WTC11 (cell line): ENCODE measurements at regions not wholly inside any gene's neighbourhood (a gene's known extent, or its start where the extent isn't known, plus 50 kb on each side); places are given as distances from the start of the nearest gene placed in this dataset.

Source experiments
- ATAC-seq: fragments of 200-7000 bp; cut with Tn5 transposase; 2 replicates; pipeline ENCODE4 v1.10.0; 2021; ENCODE audit warnings: mild to moderate bottlenecking, moderate library complexity
- CTCF ChIA-PET: fragments of 300-600 bp; sonication (Branson Sonifier 250); formaldehyde crosslinking; loops from one replicate; lab custom pipeline; 2021; ENCODE audit warnings: antibody characterized with exemption; lab: Charles Lee
- POLR2A ChIA-PET: fragments of 350-600 bp; sonication (Branson Sonifier 250); formaldehyde crosslinking; loops from one replicate; lab custom pipeline; 2021; ENCODE audit warnings: antibody characterized with exemption; lab: Charles Lee
- DNase-seq: peaks from one replicate; pipeline ENCODE4 v3.0.0; 2021; ENCODE audit warnings: low spot score
- H3K27ac Mint-ChIP-seq: 2 replicates; pipeline ENCODE4 v1.8.0; 2021; ENCODE audit warnings: mixed read lengths
- H3K27me3 Mint-ChIP-seq: 2 replicates; pipeline ENCODE4 v1.8.0; 2021; ENCODE audit warnings: low read depth, mild to moderate bottlenecking, moderate library complexity, mixed read lengths
- H3K36me3 Mint-ChIP-seq: 2 replicates; pipeline ENCODE4 v1.8.0; 2021; ENCODE audit warnings: mixed read lengths
- H3K4me1 Mint-ChIP-seq: 2 replicates; pipeline ENCODE4 v1.8.0; 2022; ENCODE audit warnings: mixed read lengths
- H3K4me3 Mint-ChIP-seq: 2 replicates; pipeline ENCODE4 v1.8.0; 2021; ENCODE audit warnings: mild to moderate bottlenecking, moderate library complexity, mixed read lengths
- H3K9me3 Mint-ChIP-seq: 2 replicates; pipeline ENCODE4 v1.8.0; 2021; ENCODE audit warnings: mixed read lengths
- CREM ChIP-seq: sonication (generic); formaldehyde crosslinking; IDR thresholded peaks from 2 replicates; pipeline ENCODE4 v1.8.1; 2022; ENCODE audit warnings: mild to moderate bottlenecking, missing genetic modification reagents, moderate library complexity
- GABPB1 ChIP-seq: sonication (generic); formaldehyde crosslinking; IDR thresholded peaks from 2 replicates; pipeline ENCODE4 v1.8.1; 2023; ENCODE audit warnings: mild to moderate bottlenecking, missing genetic modification reagents
- JUN ChIP-seq: sonication (generic); formaldehyde crosslinking; IDR thresholded peaks from 2 replicates; pipeline ENCODE4 v1.8.0; 2023; ENCODE audit warnings: mild to moderate bottlenecking, missing genetic modification reagents
- NFE2L1 ChIP-seq: sonication (generic); formaldehyde crosslinking; IDR thresholded peaks from 2 replicates; pipeline ENCODE4 v1.8.1; 2023; ENCODE audit warnings: missing genetic modification reagents
- NR2C2 ChIP-seq: sonication (generic); formaldehyde crosslinking; IDR thresholded peaks from 2 replicates; pipeline ENCODE4 v1.8.0; 2022; ENCODE audit warnings: mild to moderate bottlenecking, missing genetic modification reagents
- OVOL2 ChIP-seq: fragments of 250-450 bp; sonication (Bioruptor Pico); IDR thresholded peaks from 2 replicates; pipeline ENCODE4 v1.9.0; 2021; ENCODE audit warnings: mild to moderate bottlenecking, borderline replicate concordance
- SMAD3 ChIP-seq: sonication (generic); formaldehyde crosslinking; IDR thresholded peaks from 2 replicates; pipeline ENCODE4 v1.8.0; 2022; ENCODE audit warnings: missing genetic modification reagents, mild to moderate bottlenecking, borderline replicate concordance
- TCF7 ChIP-seq: sonication (generic); formaldehyde crosslinking; IDR thresholded peaks from 2 replicates; pipeline ENCODE4 v1.8.0; 2022; ENCODE audit warnings: mild to moderate bottlenecking, low read depth, missing genetic modification reagents, moderate library complexity
- TP53 ChIP-seq: sonication (generic); formaldehyde crosslinking; IDR thresholded peaks from 2 replicates; pipeline ENCODE4 v1.8.1; 2023; ENCODE audit warnings: mild to moderate bottlenecking, missing genetic modification reagents
- ZBTB21 ChIP-seq: sonication (generic); formaldehyde crosslinking; IDR thresholded peaks from 2 replicates; pipeline ENCODE4 v1.8.1; 2023; ENCODE audit warnings: mild to moderate bottlenecking, missing genetic modification reagents, borderline replicate concordance
- ZNF138 ChIP-seq: sonication (generic); formaldehyde crosslinking; conservative IDR thresholded peaks from 2 replicates; pipeline ENCODE4 v1.8.1; 2022; ENCODE audit warnings: mild to moderate bottlenecking, moderate library complexity, missing genetic modification reagents
- ZNF219 ChIP-seq: sonication (generic); formaldehyde crosslinking; IDR thresholded peaks from 2 replicates; pipeline ENCODE4 v1.8.0; 2023; ENCODE audit warnings: missing genetic modification reagents, mild to moderate bottlenecking, borderline replicate concordance
- ZNF317 ChIP-seq: sonication (generic); formaldehyde crosslinking; IDR thresholded peaks from 2 replicates; pipeline ENCODE4 v1.8.1; 2023; ENCODE audit warnings: low read depth, mild to moderate bottlenecking, moderate library complexity, missing genetic modification reagents, borderline replicate concordance
- TF ChIP-seq, protein P1 (sequence below): sonication (generic); formaldehyde crosslinking; IDR thresholded peaks from 2 replicates; pipeline ENCODE4 v1.8.1; 2023; ENCODE audit warnings: mild to moderate bottlenecking, missing genetic modification reagents, moderate library complexity
- TF ChIP-seq, protein P2 (sequence below): sonication (generic); formaldehyde crosslinking; IDR thresholded peaks from 2 replicates; pipeline ENCODE4 v1.8.0; 2022; ENCODE audit warnings: mild to moderate bottlenecking, missing genetic modification reagents
- TF ChIP-seq, protein P3 (sequence below): fragments of 250-450 bp; sonication (Bioruptor Pico); IDR thresholded peaks from 2 replicates; pipeline ENCODE4 v2.1.2; 2022; ENCODE audit warnings: mild to moderate bottlenecking, moderate library complexity
- TF ChIP-seq, protein P4 (sequence below): sonication (generic); formaldehyde crosslinking; IDR thresholded peaks from 2 replicates; pipeline ENCODE4 v1.8.1; 2022; ENCODE audit warnings: low read depth, mild to moderate bottlenecking, moderate library complexity, missing genetic modification reagents, borderline replicate concordance
- TF ChIP-seq, protein P5 (sequence below): fragments of 250-450 bp; sonication (Bioruptor Pico); IDR thresholded peaks from 2 replicates; pipeline ENCODE4 v1.9.0; 2021; ENCODE audit warnings: mild to moderate bottlenecking, borderline replicate concordance
- TF ChIP-seq, protein P6 (sequence below): fragments of 250-450 bp; sonication (Bioruptor Pico); IDR thresholded peaks from 2 replicates; pipeline ENCODE4 v1.8.0; 2021; ENCODE audit warnings: mild to moderate bottlenecking
- TF ChIP-seq, protein P7 (sequence below): sonication (generic); formaldehyde crosslinking; IDR thresholded peaks from 2 replicates; pipeline ENCODE4 v1.8.0; 2022; ENCODE audit warnings: mild to moderate bottlenecking, missing genetic modification reagents

DNA sequence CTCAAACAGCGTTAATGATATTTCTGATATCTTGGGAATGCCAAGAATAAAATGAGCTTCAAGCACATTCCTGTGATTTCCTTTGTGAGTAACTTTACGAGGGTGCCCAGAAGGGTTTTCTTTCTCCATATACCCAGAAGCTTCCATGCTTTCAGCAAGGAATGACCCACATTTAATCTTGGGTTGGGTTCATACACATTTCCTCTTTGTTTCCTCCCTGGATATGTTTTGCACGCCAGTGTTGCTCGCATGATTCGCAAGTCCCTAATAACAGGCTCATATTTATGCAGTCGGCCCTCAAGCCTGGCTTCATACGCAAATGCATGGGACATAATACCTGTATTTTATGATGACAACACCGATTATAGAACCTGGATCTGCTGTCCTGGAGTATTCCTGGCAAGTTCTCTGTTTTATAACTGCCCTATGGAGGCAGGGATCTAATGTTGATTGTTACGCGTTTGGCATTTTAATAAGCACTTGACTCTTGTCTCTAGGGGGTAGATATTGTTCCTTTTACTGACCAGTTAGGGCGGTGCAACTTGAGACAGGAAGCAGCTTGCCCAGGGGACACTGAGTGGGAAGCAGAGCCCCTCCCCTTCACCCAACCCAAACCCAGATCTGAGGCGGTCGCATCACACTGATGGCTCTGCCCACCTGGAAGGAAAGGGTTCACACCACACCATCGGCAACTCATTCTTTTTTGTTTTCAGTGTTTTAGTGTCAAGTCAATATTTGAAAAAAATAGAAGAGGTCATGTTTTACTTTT is 220.4 kb upstream of the SOX1 start (continued):
- TF ChIP-seq, protein P1, sequence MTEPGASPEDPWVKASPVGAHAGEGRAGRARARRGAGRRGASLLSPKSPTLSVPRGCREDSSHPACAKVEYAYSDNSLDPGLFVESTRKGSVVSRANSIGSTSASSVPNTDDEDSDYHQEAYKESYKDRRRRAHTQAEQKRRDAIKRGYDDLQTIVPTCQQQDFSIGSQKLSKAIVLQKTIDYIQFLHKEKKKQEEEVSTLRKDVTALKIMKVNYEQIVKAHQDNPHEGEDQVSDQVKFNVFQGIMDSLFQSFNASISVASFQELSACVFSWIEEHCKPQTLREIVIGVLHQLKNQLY = no peak
- TF ChIP-seq SMAD3 (CRISPR knock-in tag) = no peak
- no peak for TF ChIP-seq ZNF317 (CRISPR knock-in tag)

DNA sequence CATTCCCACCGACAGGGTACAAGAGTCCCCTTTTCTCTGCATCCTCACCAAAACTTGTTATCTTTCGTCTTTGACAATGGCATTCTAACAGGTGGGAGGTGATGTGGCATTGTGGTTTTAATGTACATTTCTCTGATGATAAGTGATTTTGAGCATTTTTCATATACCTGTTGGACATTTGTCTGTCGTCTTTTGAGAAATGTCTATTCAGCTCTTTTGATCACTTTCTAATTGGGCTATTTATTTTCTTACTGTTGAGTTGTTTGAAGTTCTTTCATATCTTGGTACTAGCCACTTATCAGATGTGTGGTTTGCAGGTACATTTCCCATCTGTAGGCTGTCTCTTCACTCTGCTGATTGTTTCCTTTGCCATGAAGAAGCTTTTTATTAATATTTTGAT is 219.0 kb upstream of the SOX1 start:
- TF ChIP-seq NR2C2 (CRISPR knock-in tag) (no peak), TCF7 (CRISPR knock-in tag) (no peak), ZNF138 (CRISPR knock-in tag) (no peak), ZNF317 (CRISPR knock-in tag) (no peak), CREM (no peak), ZBTB21 (CRISPR knock-in tag) (no peak), JUN (CRISPR knock-in tag) (no peak), ZNF219 (CRISPR knock-in tag) (no peak), TP53 (CRISPR knock-in tag) (no peak), OVOL2 (CRISPR knock-in tag) (no peak), GABPB1 (CRISPR knock-in tag) (no peak), NFE2L1 (CRISPR knock-in tag) (no peak)
- TF ChIP-seq, protein P2, sequence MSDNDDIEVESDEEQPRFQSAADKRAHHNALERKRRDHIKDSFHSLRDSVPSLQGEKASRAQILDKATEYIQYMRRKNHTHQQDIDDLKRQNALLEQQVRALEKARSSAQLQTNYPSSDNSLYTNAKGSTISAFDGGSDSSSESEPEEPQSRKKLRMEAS (CRISPR knock-in tag) = no peak
- TF ChIP-seq, protein P3, sequence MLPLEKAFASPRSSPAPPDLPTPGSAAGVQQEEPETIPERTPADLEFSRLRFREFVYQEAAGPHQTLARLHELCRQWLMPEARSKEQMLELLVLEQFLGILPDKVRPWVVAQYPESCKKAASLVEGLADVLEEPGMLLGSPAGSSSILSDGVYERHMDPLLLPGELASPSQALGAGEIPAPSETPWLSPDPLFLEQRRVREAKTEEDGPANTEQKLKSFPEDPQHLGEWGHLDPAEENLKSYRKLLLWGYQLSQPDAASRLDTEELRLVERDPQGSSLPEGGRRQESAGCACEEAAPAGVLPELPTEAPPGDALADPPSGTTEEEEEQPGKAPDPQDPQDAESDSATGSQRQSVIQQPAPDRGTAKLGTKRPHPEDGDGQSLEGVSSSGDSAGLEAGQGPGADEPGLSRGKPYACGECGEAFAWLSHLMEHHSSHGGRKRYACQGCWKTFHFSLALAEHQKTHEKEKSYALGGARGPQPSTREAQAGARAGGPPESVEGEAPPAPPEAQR = no peak
- TF ChIP-seq, protein P4, sequence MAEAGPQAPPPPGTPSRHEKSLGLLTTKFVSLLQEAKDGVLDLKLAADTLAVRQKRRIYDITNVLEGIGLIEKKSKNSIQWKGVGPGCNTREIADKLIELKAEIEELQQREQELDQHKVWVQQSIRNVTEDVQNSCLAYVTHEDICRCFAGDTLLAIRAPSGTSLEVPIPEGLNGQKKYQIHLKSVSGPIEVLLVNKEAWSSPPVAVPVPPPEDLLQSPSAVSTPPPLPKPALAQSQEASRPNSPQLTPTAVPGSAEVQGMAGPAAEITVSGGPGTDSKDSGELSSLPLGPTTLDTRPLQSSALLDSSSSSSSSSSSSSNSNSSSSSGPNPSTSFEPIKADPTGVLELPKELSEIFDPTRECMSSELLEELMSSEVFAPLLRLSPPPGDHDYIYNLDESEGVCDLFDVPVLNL (CRISPR knock-in tag) = no peak
- TF ChIP-seq, protein P5, sequence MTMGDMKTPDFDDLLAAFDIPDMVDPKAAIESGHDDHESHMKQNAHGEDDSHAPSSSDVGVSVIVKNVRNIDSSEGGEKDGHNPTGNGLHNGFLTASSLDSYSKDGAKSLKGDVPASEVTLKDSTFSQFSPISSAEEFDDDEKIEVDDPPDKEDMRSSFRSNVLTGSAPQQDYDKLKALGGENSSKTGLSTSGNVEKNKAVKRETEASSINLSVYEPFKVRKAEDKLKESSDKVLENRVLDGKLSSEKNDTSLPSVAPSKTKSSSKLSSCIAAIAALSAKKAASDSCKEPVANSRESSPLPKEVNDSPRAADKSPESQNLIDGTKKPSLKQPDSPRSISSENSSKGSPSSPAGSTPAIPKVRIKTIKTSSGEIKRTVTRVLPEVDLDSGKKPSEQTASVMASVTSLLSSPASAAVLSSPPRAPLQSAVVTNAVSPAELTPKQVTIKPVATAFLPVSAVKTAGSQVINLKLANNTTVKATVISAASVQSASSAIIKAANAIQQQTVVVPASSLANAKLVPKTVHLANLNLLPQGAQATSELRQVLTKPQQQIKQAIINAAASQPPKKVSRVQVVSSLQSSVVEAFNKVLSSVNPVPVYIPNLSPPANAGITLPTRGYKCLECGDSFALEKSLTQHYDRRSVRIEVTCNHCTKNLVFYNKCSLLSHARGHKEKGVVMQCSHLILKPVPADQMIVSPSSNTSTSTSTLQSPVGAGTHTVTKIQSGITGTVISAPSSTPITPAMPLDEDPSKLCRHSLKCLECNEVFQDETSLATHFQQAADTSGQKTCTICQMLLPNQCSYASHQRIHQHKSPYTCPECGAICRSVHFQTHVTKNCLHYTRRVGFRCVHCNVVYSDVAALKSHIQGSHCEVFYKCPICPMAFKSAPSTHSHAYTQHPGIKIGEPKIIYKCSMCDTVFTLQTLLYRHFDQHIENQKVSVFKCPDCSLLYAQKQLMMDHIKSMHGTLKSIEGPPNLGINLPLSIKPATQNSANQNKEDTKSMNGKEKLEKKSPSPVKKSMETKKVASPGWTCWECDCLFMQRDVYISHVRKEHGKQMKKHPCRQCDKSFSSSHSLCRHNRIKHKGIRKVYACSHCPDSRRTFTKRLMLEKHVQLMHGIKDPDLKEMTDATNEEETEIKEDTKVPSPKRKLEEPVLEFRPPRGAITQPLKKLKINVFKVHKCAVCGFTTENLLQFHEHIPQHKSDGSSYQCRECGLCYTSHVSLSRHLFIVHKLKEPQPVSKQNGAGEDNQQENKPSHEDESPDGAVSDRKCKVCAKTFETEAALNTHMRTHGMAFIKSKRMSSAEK (CRISPR knock-in tag) = no peak
- TF ChIP-seq, protein P6, sequence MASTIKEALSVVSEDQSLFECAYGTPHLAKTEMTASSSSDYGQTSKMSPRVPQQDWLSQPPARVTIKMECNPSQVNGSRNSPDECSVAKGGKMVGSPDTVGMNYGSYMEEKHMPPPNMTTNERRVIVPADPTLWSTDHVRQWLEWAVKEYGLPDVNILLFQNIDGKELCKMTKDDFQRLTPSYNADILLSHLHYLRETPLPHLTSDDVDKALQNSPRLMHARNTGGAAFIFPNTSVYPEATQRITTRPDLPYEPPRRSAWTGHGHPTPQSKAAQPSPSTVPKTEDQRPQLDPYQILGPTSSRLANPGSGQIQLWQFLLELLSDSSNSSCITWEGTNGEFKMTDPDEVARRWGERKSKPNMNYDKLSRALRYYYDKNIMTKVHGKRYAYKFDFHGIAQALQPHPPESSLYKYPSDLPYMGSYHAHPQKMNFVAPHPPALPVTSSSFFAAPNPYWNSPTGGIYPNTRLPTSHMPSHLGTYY = no peak
- TF ChIP-seq, protein P7, sequence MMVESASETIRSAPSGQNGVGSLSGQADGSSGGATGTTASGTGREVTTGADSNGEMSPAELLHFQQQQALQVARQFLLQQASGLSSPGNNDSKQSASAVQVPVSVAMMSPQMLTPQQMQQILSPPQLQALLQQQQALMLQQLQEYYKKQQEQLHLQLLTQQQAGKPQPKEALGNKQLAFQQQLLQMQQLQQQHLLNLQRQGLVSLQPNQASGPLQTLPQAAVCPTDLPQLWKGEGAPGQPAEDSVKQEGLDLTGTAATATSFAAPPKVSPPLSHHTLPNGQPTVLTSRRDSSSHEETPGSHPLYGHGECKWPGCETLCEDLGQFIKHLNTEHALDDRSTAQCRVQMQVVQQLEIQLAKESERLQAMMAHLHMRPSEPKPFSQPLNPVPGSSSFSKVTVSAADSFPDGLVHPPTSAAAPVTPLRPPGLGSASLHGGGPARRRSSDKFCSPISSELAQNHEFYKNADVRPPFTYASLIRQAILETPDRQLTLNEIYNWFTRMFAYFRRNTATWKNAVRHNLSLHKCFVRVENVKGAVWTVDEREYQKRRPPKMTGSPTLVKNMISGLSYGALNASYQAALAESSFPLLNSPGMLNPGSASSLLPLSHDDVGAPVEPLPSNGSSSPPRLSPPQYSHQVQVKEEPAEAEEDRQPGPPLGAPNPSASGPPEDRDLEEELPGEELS (CRISPR knock-in tag) = no peak
- TF ChIP-seq, all 79 proteins: peak for 0
- DNase-seq (no peak), ATAC-seq (no peak)
- CTCF ChIA-PET = no interaction called here
- POLR2A ChIA-PET = no interaction called here
- peaks cover 10% of the 10 kb centered on the region for H3K36me3 Mint-ChIP-seq
- H3K4me3 Mint-ChIP-seq = no peak overlapping the region
- peaks cover 64% of the 10 kb centered on the region for H3K4me1 Mint-ChIP-seq
- H3K27ac Mint-ChIP-seq = no peak overlapping the region
- peaks cover 13% of the 10 kb centered on the region for H3K9me3 Mint-ChIP-seq
- no peaks in the 10 kb centered on the region for H3K27me3 Mint-ChIP-seq
